Neural cell (in vitro differentiated cells): ENCODE measurements at regions not wholly inside any gene's neighbourhood (a gene's known extent, or its start where the extent isn't known, plus 50 kb on each side); places are given as distances from the start of the nearest gene placed in this dataset.

ENCODE experiments used
- H2AFZ ChIP-seq: fragments of 200-600, 300-800 bp; sonication (generic), shearing (Covaris generic); 2 replicates; pipeline ENCODE4 v1.6.0; 2014; ENCODE audit warnings: low read depth, mild to moderate bottlenecking, antibody characterized with exemption, low read length, moderate library complexity
- H3F3A ChIP-seq: fragments of 200-600 bp; shearing (Covaris generic); 2 replicates; pipeline ENCODE4 v1.6.1; 2016; ENCODE audit warnings: mild to moderate bottlenecking, moderate library complexity, mixed read lengths, antibody characterized with exemption, low read length; ENCODE audit not compliant: insufficient read depth, poor library complexity, severe bottlenecking
- H3K27ac ChIP-seq: fragments of 200-600, 300-800 bp; sonication (generic), shearing (Covaris generic); 2 replicates; pipeline ENCODE4 v1.5.1; 2014; ENCODE audit warnings: mild to moderate bottlenecking, low read length, moderate library complexity
- H3K27me3 ChIP-seq: fragments of 300-800, 200-600 bp; sonication (generic), shearing (Covaris generic); 2 replicates; pipeline ENCODE4 v1.6.0; 2014; ENCODE audit warnings: mild to moderate bottlenecking, low read depth, low read length, moderate library complexity; ENCODE audit not compliant: insufficient read depth
- H3K36me3 ChIP-seq: fragments of 300-800, 200-600 bp; sonication (generic), shearing (Covaris generic); 2 replicates; pipeline ENCODE4 v1.5.1; 2014; ENCODE audit warnings: mild to moderate bottlenecking, antibody characterized with exemption, low read length, moderate library complexity; ENCODE audit not compliant: insufficient read depth
- H3K4me2 ChIP-seq: fragments of 300-800, 200-600 bp; sonication (generic), shearing (Covaris generic); 2 replicates; pipeline ENCODE4 v1.6.0; 2014; ENCODE audit warnings: mild to moderate bottlenecking, low read length
- H3K4me3 ChIP-seq: fragments of 300-800, 200-600 bp; sonication (generic), shearing (Covaris generic); 2 replicates; pipeline ENCODE4 v1.5.1; 2014; ENCODE audit warnings: mild to moderate bottlenecking, low read length, moderate library complexity
- H3K79me2 ChIP-seq: fragments of 200-600 bp; shearing (Covaris generic); replicated peaks from 2 replicates; pipeline ENCODE4 v1.6.0; 2014; ENCODE audit warnings: mild to moderate bottlenecking, low read length, moderate library complexity; ENCODE audit not compliant: insufficient read depth
- H3K9ac ChIP-seq: fragments of 300-800, 200-600 bp; sonication (generic), shearing (Covaris generic); 2 replicates; pipeline ENCODE4 v1.6.1; 2016; ENCODE audit warnings: mild to moderate bottlenecking, low read length, mixed read lengths
- H3K9me2 ChIP-seq: fragments of 200-600 bp; shearing (Covaris generic); 2 replicates; pipeline ENCODE4 v1.6.1; 2016; ENCODE audit warnings: mild to moderate bottlenecking, low read length, mixed read lengths; ENCODE audit not compliant: insufficient read depth
- H3K9me3 ChIP-seq: fragments of 200-600, 300-800 bp; sonication (generic), shearing (Covaris generic); 2 replicates; pipeline ENCODE4 v1.6.1; 2016; ENCODE audit warnings: mild to moderate bottlenecking, mixed run types, low read length, moderate library complexity, mixed read lengths
- H4K20me1 ChIP-seq: fragments of 200-600 bp; shearing (Covaris generic); 2 replicates; pipeline ENCODE4 v1.6.1; 2016; ENCODE audit warnings: mild to moderate bottlenecking, mixed run types; ENCODE audit not compliant: insufficient read depth
- CTCF ChIP-seq: fragments of 450-650 bp; IDR thresholded peaks from 2 replicates; pipeline ENCODE4 v1.5.1; 2014; ENCODE audit warnings: antibody characterized with exemption, mild to moderate bottlenecking, moderate library complexity; ENCODE audit not compliant: poor library complexity, severe bottlenecking
- EP300 ChIP-seq: fragments of 450-650 bp; conservative IDR thresholded peaks from 2 replicates; pipeline ENCODE4 v1.6.1; 2014; ENCODE audit warnings: antibody characterized with exemption, mild to moderate bottlenecking, moderate library complexity; ENCODE audit not compliant: poor library complexity, severe bottlenecking
- EZH2 ChIP-seq: fragments of 200-600, 300-800 bp; shearing (Covaris generic), sonication (generic); IDR thresholded peaks from 2 replicates; pipeline ENCODE4 v1.6.1; 2014; ENCODE audit warnings: antibody characterized with exemption, low read length, borderline replicate concordance, mild to moderate bottlenecking; ENCODE audit not compliant: insufficient read depth, poor library complexity, severe bottlenecking
- MXI1 ChIP-seq: fragments of 450-650 bp; conservative IDR thresholded peaks from 2 replicates; pipeline ENCODE4 v1.6.1; 2014; ENCODE audit warnings: antibody characterized with exemption, mild to moderate bottlenecking; ENCODE audit not compliant: poor library complexity, severe bottlenecking
- POLR2AphosphoS5 ChIP-seq: IDR thresholded peaks from 2 replicates; pipeline ENCODE4 v1.6.1; 2012
- RAD21 ChIP-seq: fragments of 450-650 bp; conservative IDR thresholded peaks from 2 replicates; pipeline ENCODE4 v1.6.1; 2014; ENCODE audit warnings: antibody characterized with exemption, mild to moderate bottlenecking, moderate library complexity
- REST ChIP-seq: IDR thresholded peaks from 2 replicates; pipeline ENCODE4 v1.6.1; 2012; ENCODE audit warnings: borderline replicate concordance
- SMC3 ChIP-seq: fragments of 450-650 bp; conservative IDR thresholded peaks from 2 replicates; pipeline ENCODE4 v1.6.1; 2014; ENCODE audit warnings: antibody characterized with exemption, mild to moderate bottlenecking, moderate library complexity; ENCODE audit not compliant: poor library complexity
- TAF1 ChIP-seq: IDR thresholded peaks from 2 replicates; pipeline ENCODE4 v1.6.1; 2012; ENCODE audit warnings: low read depth

GRCh38 chr20:23283096-23283850 lies 67.3 kb upstream of the NXT1 start:
- H3K27ac ChIP-seq = no peak overlapping the region
- no peak overlapping the region for H3K4me2 ChIP-seq
- H3K4me3 ChIP-seq = no peak overlapping the region
- H3F3A ChIP-seq = no peaks in the 10 kb centered on the region
- no peaks in the 10 kb centered on the region for H4K20me1 ChIP-seq
- no peaks in the 10 kb centered on the region for H3K9me3 ChIP-seq
- no peaks in the 10 kb centered on the region for H3K36me3 ChIP-seq
- no peak overlapping the region for H2AFZ ChIP-seq
- H3K9ac ChIP-seq = no peak overlapping the region
- H3K9me2 ChIP-seq = no peaks in the 10 kb centered on the region
- TF ChIP-seq EZH2 = no peak
- no peak for TF ChIP-seq SMC3
- TF ChIP-seq MXI1 = no peak
- TF ChIP-seq CTCF = no peak
- no peak for TF ChIP-seq TAF1
- no peak for TF ChIP-seq RAD21
- TF ChIP-seq POLR2AphosphoS5 = no peak
- TF ChIP-seq REST = no peak
- TF ChIP-seq EP300 = no peak
- no peaks in the 10 kb centered on the region for H3K79me2 ChIP-seq
- no peaks in the 10 kb centered on the region for H3K27me3 ChIP-seq

- TF ChIP-seq CTCF (no peak), RAD21 (no peak), SMC3 (no peak), TAF1 (no peak), EZH2 (no peak), POLR2AphosphoS5 (no peak), REST (no peak), MXI1 (no peak), EP300 (no peak)
- H3K9ac ChIP-seq = no peak overlapping the region
- H3F3A ChIP-seq = no peaks in the 10 kb centered on the region
- no peak overlapping the region for H2AFZ ChIP-seq
- H3K27me3 ChIP-seq = no peaks in the 10 kb centered on the region
- H3K4me3 ChIP-seq = no peak overlapping the region
- H3K9me2 ChIP-seq = no peaks in the 10 kb centered on the region
- H3K36me3 ChIP-seq = no peaks in the 10 kb centered on the region
- H3K4me2 ChIP-seq = no peak overlapping the region
- no peaks in the 10 kb centered on the region for H4K20me1 ChIP-seq
- no peak overlapping the region for H3K27ac ChIP-seq
- no peaks in the 10 kb centered on the region for H3K9me3 ChIP-seq
- no peaks in the 10 kb centered on the region for H3K79me2 ChIP-seq
Observed at GRCh38 chr20:23282546-23282945, 68.0 kb upstream of the NXT1 start.
